ENCODE measurements at regions not wholly inside any gene's neighbourhood (a gene's known extent, or its start where the extent isn't known, plus 50 kb on each side); places are given as distances from the start of the nearest gene placed in this dataset.

DNA sequence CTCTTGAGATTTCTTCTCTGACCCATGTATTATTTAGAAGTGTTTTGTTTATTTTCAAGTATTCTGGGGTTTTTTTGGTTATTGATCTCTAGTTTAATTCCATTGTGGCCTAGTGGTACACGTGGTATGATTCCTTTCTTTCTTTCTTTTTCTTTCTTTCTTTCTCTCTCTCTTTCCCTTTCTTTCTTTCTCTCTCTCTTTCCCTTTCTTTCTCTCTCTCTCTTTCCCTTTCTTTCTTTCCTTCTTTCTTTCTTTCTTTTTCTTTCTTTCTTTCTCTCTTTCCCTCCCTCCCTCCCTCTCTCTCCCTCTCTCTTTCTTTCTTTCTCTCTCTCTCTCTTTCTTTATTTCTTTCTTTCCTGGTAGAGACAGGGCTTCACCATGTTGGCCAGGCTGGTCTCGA lies 85.7 kb upstream of the UBE2E1 start:
- TF ChIP-seq POLR2AphosphoS5 (IDR thresholded peaks at IDR 0.05) = no peak
- TF ChIP-seq, protein P1, sequence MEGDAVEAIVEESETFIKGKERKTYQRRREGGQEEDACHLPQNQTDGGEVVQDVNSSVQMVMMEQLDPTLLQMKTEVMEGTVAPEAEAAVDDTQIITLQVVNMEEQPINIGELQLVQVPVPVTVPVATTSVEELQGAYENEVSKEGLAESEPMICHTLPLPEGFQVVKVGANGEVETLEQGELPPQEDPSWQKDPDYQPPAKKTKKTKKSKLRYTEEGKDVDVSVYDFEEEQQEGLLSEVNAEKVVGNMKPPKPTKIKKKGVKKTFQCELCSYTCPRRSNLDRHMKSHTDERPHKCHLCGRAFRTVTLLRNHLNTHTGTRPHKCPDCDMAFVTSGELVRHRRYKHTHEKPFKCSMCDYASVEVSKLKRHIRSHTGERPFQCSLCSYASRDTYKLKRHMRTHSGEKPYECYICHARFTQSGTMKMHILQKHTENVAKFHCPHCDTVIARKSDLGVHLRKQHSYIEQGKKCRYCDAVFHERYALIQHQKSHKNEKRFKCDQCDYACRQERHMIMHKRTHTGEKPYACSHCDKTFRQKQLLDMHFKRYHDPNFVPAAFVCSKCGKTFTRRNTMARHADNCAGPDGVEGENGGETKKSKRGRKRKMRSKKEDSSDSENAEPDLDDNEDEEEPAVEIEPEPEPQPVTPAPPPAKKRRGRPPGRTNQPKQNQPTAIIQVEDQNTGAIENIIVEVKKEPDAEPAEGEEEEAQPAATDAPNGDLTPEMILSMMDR (IDR thresholded peaks at IDR 0.05) = no peak
- TF ChIP-seq POLR2A (IDR thresholded peaks at IDR 0.05) = no peak
- no peak for TF ChIP-seq EP300 (IDR thresholded peaks at IDR 0.05)
